ENCODE measurements at regions not wholly inside any gene's neighbourhood (a gene's known extent, or its start where the extent isn't known, plus 50 kb on each side); places are given as distances from the start of the nearest gene placed in this dataset.

- no peak for DNase-seq
Measured at GRCh38 chr9:121572581-121572980, 72.9 kb upstream of the GGTA1 start.

- DNase-seq = no peak
Measured at GRCh38 chr9:121573717-121574485, 74.3 kb upstream of the GGTA1 start.

DNA sequence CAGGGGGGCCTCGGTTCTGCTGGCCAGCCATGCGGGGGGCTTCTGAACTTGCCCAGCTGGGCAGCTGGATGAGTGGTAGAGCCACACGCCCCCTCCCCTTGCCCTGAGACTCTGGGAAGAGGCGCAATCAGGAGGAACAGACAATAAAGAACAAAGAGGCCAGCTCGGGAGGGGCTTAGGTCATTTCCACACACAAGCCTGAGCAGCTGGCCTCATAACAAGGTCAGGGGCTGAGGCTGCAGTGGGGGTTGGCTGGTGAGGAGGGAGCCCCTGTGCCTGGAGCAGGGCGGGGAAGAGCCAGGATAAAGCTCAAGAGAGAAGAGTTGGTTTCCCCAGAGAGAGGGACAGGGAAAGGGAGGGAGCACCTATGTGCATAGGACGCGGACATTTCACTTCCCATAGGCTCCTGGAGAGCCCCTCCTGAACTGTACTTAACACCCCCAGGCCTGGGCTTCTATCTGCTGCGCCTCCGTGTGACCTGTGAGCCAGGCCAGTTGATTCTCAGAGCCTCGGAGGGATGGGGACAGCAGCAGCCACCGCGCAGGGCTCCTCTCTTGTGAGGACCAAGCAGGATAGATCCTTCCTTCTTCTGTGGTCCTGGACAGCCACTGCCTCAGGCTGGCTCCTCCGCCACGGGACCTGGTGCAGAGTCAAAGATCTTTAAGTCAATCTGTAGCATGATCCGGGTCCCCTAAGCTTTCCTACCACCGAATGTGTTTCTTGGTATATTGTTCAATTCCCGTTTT lies 75.3 kb upstream of the GGTA1 start:
- DNase-seq = no peak

- no peak for DNase-seq
Measured at GRCh38 chr9:121576281-121577075, 75.0 kb upstream of the DAB2IP start.

DNA sequence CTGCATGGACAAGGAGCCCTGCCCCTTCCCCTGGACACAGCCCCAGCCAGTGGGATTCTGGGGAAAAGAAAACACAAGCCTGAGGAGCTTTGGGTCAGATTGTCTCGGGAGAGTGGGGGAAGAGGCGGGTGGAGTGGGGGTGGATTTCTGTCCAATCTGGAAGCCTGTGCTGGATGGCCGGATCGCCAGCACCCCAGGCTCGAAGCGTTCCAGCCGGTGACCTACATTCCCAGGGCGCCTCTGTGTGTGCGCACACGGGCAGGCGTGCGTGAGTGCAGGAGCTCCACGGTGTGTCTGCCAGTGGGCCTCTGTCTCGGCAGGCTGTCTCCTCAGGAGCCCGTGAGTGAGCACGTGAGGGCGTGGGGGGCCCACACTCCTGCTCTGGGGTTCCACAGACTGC lies 74.3 kb upstream of the DAB2IP start:
- DNase-seq = no peak

GRCh38 chr9:121577572-121577971 lies 73.9 kb upstream of the DAB2IP start:
- no peak for DNase-seq

DNA sequence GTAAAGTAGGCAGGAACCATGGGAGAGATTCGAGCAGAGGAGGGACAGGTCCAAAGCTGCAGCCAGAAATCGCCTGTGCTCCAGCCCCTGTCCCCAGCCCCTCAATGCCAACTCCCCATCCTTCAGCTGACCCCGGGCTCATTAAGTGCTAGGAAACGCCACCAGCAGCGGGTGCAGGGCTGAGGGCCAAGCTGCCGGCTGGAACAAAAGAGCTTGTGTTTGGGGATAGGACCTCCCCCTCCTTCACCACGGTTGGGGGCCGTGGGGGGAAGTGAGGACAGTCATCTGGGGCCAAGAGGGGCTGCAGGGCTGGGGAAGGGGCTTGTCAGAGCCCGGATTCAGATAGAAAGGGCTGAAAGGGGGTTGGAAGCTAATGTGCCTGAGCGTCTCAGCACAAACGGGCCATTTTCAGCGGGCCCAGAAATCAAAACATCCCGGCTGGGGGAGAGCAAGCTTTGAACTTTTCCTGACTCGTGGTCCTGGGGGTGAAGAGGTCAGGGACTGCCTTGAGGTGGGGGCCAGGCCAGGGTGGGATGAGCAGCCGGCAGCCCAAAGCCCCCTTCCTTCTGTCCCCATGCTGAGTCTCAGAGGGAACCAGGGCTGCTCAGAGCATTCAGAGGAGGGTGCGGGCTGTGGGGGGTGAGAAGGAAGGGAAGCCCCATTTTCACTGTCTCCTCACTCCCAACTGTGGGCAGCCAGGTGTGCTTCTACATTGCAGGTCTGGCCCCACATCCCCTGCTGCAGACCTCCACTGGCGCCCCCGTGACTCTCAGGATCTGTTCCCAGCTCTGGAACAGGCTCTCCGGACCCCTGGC lies 69.4 kb upstream of the DAB2IP start:
- DNase-seq = no peak

DNA sequence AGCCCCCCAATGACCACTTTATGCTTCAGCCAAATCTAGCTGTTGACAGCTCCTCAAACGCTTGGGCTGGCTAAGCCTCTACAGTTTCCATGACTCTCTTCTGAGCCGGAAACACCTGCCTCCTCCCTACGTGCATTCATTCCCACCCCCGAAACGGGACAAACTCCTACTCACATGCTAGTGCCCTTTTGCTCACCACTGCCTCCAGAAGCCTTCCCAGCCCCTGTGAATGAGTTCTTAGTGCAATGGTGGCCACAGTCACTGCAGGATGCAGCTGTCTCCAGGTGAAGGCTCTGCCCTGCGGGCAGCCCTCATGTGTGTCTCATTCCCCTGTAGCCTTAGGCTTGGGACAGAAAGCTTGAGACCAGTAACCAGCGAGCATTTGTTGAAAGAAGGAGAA lies 68.8 kb upstream of the DAB2IP start:
- no peak for DNase-seq

DNA sequence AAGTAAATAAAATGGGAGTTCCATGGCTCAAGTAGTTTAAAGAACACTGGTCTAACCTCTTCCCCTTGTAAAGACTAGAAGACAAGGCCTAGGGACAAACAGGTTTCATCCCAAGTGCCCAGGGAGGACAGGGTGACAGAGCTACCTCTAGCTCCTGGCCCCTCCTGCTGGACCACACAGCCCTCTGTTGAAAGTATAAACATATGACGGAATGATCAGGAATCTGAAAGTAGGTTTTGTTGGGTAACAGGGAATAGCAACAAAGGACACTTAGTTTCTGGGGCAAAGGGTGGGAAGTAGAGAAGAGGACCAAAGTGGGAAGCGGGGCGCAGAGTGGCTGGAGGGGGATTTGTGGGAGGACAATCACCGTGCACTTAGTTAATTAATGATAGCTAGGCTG lies 67.0 kb upstream of the DAB2IP start:
- no peak for DNase-seq

GRCh38 chr9:121587863-121588262 lies 63.6 kb upstream of the DAB2IP start:
- DNase-seq = no peak

- no peak for DNase-seq
Measured at GRCh38 chr9:121589986-121590385, 61.4 kb upstream of the DAB2IP start.

DNA sequence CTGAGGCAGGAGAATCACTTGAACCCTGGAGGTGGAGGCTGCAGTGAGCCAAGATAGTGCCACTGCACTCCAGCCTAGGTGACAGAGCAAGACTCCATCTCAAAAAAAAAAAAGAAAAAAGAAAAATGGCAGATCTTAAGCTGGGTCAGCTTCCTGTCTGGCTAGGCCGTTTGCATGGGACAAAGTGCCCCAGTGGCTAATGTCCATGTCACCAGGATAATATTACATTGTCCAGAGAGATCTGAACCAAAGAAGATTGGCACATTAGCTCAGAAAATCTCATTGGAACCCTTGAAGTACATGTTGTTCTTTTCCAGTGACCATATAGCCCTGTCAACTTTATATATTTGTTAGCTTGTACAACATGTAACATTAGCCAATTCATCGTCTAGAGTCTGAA lies 59.2 kb upstream of the DAB2IP start:
- no peak for DNase-seq

GRCh38 chr9:121593066-121593465 lies 58.4 kb upstream of the DAB2IP start:
- no peak for DNase-seq

DNA sequence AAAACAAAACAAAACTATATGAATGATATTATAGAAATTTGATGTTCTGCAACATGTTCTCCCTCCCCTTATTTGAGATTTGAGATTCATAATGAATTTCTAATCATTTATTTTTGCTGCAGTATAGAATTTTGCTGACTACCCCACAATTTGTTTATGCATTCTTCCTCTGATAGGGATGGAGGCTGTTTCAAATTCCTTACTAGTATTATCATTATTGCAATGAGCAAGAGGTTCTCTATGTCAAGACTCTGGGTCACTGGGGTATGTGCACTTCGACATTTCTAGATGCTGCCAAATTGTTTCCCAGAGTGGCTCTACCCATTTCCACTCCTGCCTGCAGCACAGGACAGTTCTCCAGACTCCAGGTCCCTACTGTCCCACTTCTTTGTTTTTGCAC lies 54.9 kb upstream of the DAB2IP start:
- no peak for DNase-seq

DNA sequence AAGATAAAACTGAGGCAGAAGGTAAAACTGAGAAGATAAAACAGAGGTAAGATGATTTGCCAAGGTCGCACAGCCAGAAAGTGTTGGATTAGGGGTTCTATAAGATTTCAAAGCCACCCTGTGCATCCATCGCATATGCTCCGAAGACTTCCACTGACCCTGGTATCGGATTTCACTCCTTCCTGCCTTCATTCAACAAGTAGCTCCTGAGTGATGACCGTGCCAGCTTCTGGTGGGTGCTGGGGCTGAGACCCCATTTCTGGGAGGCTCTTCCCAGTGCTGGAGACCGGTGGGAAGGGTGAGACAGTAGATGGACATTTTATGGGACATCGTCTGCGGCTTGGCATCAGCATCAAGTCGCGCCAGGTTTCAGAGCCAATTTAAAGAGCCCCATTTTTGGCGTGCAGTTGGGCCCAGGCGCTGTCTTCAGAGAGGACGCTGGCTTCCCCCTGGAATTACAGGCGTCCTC lies 53.7 kb upstream of the DAB2IP start:
- DNase-seq = no peak

DNA sequence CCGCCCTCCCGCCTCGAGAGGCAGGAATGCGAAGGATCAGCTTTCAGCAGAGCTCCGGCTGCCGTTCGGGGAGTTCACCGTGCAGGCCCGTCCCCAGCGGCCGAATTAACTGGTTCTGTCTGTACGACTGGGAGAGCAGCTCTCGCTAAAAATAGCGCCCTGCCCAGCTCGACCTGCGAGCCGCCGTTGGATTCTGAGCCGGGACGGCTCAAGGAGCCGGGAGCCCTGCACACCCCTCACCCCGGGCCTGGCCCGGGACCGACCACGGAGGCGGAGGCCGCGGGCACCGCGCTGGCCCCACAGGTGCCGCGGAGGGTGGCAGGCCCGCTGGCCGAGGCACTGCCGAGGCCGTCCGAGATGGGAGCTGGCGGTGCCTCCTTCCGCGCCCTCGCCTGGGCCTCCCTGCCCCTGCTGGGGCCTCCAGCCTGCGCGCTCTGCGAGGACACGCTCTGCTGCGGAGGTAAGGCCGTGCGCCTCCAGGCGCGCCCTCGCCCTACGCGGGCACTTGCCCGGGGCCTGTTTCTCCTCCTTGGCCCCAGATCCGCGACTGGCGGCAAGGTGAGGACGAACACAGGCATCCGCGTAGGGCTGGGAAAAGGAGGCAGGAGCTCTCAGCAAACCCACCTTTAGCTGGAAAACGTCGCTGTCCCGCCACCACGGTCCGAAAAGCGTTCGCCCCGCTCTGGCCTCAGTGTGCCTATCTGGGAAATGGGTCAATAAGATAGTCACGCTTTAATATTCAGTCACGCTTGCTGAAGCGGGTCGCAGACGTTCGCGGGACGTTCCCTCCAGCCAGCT lies 53.1 kb upstream of the DAB2IP start:
- DNase-seq = no peak

GRCh38 chr9:121598965-121599871 lies 52.2 kb upstream of the DAB2IP start:
- DNase-seq = no peak

DNA sequence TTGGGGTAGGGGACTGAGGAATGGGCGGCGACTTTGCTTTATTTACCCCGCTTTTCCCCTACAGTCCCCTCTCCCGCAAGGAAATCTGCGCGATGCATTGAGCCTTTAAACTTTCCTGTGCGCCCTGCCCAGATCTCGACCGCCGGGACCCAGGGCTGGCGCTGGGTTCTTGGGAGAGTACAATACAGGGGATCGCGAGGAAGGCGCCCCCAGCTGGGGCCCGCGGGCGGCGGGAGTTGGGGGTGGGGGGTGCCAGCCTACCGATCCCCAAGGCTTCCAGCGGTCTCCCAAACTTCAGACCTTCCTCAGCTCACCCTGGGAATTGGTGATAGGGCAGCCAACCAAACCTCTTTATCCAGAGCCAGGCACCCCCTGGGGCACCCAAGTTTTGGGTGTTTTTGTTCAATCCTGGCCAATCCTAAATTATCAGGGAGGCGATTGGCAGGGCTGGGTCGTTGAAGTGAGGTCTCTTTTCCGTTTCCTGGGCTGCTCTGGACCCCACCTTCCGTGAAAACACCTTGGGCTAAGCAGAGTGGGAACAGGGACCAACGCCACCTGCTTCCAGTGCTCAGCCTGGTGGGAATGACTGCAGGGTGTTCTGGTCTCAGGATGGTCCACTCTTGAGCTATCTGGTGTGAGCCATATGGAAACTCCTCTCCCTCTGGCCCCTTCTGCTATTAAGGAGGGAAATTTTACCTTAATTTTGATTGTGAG lies 51.4 kb upstream of the DAB2IP start:
- no peak for DNase-seq

DNA sequence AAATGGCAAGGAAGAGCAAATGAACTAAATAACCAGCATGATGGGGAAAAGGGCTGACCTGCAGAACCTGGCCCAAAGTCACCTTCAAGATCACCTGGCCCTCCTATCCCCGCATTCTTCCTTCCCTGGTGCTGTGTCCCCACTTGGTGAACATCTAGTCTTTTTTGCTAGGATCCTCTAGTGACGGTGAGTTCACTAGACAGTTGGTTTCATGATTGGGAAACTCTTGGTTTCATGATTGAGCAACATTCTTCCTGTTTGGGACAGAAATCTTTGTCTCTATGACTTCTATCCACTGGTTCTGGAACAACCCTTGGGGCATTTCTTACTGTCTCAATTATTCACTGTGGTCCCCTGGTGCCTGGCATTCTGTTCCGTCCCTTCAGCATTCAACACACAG lies 50.2 kb upstream of the DAB2IP start:
- no peak for DNase-seq
